HCT116 (cell line): ENCODE measurements at regions not wholly inside any gene's neighbourhood (a gene's known extent, or its start where the extent isn't known, plus 50 kb on each side); places are given as distances from the start of the nearest gene placed in this dataset.

Source experiments
- ATAC-seq: fragments of 200-7000 bp; cut with Tn5 transposase; 2 replicates; pipeline ENCODE4 v1.9.1; 2020; ENCODE audit warnings: mild to moderate bottlenecking, moderate library complexity
- BruUV-seq: library from RNA; stranded (reverse); fragments of 400-500 nt; replicated peaks from 2 replicates; lab custom pipeline; 2021; lab: Mats Ljungman, UMichigan
- CTCF ChIA-PET: fragments of 300-600 bp; sonication (Branson Sonifier 250); formaldehyde crosslinking; loops from one replicate; lab custom pipeline; 2021; ENCODE audit warnings: antibody characterized with exemption; lab: Charles Lee
- POLR2A ChIA-PET: fragments of 300-600, 350-600 bp; sonication (Branson Sonifier 250); formaldehyde crosslinking; loops from one replicate; lab custom pipeline; 2021; ENCODE audit warnings: antibody characterized with exemption; lab: Charles Lee
- RAD21 ChIA-PET, 2 experiments: fragments of 300-600 bp; sonication (Branson Sonifier 250); formaldehyde crosslinking; loops; one replicate each; lab custom pipeline; 2023; ENCODE audit warnings: low total read pairs in 2 of 2; ENCODE audit not compliant: uncharacterized antibody in 2 of 2, unreplicated experiment in 2 of 2, low non-redundant PET in 1 of 2; lab: Charles Lee
- DNase-seq: peaks from one replicate; pipeline ENCODE4 v3.0.0-alpha.2; 2010; ENCODE audit warnings: low read depth, low spot score
- H2AFZ ChIP-seq: fragments of 200-600 bp; shearing (Covaris generic), sonication (generic); 2 replicates; pipeline ENCODE4 v1.6.1; 2017; ENCODE audit warnings: low read depth, mixed run types, mixed read lengths, antibody characterized with exemption, low read length; ENCODE audit not compliant: poor library complexity, severe bottlenecking
- H3K27ac ChIP-seq: 2 replicates; pipeline ENCODE4 v1.5.1; 2012; ENCODE audit warnings: low read depth, low read length
- H3K27me3 ChIP-seq: fragments of 200-600 bp; sonication (generic); 2 replicates; pipeline ENCODE4 v1.6.1; 2016; ENCODE audit warnings: mixed run types, low read length, mixed read lengths; ENCODE audit not compliant: insufficient read depth
- H3K36me3 ChIP-seq, 2 experiments: fragments of 200-500 bp in 1 of 2; fragments of 200-600 bp in 1 of 2; sonication (Bioruptor generic) in 1 of 2; sonication (generic) in 1 of 2; 2 replicates each; pipeline versions ENCODE4 v1.5.1 to v1.6.1; 2014 to 2016; ENCODE audit warnings: low read length in 2 of 2, inconsistent platforms in 1 of 2, mixed read lengths in 1 of 2, mixed run types in 1 of 2; ENCODE audit not compliant: insufficient read depth in 2 of 2, control insufficient read depth in 1 of 2
- H3K4me1 ChIP-seq, 2 experiments: fragments of 200-600 bp in 1 of 2; sonication (generic) in 1 of 2; 2 replicates each; pipeline versions ENCODE4 v1.5.1 to v1.6.1; 2012 to 2017; ENCODE audit warnings: low read length in 2 of 2, inconsistent platforms in 1 of 2, mild to moderate bottlenecking in 1 of 2, mixed read lengths in 1 of 2, mixed run types in 1 of 2, moderate library complexity in 1 of 2; ENCODE audit not compliant: insufficient read depth in 2 of 2, control insufficient read depth in 1 of 2
- H3K4me2 ChIP-seq: fragments of 200-600 bp; sonication (generic); 2 replicates; pipeline ENCODE4 v1.6.1; 2017; ENCODE audit warnings: mixed run types, low read length, mixed read lengths
- H3K4me3 ChIP-seq, 2 experiments: fragments of 200-600 bp in 1 of 2; sonication (generic) in 1 of 2; replicated peaks in 1 of 2; 2 replicates each; pipeline ENCODE4 v1.5.1; 2011 to 2016; ENCODE audit warnings: low read length in 2 of 2, control low read depth in 1 of 2, low read depth in 1 of 2, mild to moderate bottlenecking in 1 of 2, mixed read lengths in 1 of 2, mixed run types in 1 of 2
- H3K79me2 ChIP-seq: fragments of 200-600 bp; sonication (generic); 2 replicates; pipeline ENCODE4 v1.6.1; 2017; ENCODE audit warnings: mild to moderate bottlenecking, mixed run types, low read length, moderate library complexity, mixed read lengths; ENCODE audit not compliant: insufficient read depth
- H3K9ac ChIP-seq: fragments of 200-600 bp; sonication (generic); 2 replicates; pipeline ENCODE4 v1.6.1; 2016; ENCODE audit warnings: low read length, mixed read lengths
- H3K9me2 ChIP-seq: fragments of 200-600 bp; sonication (generic), shearing (Covaris generic); 2 replicates; pipeline ENCODE4 v1.6.1; 2017; ENCODE audit warnings: mixed run types, mild to moderate bottlenecking, moderate library complexity; ENCODE audit not compliant: insufficient read depth
- H3K9me3 ChIP-seq, 2 experiments: fragments of 200-500 bp in 1 of 2; fragments of 200-600 bp in 1 of 2; sonication (Bioruptor generic) in 1 of 2; sonication (generic) in 1 of 2; 2 replicates each; pipeline ENCODE4 v1.6.1; 2014 to 2017; ENCODE audit warnings: low read length in 2 of 2, mixed read lengths in 2 of 2, inconsistent platforms in 1 of 2, low read depth in 1 of 2, mild to moderate bottlenecking in 1 of 2, mixed run types in 1 of 2, moderate library complexity in 1 of 2; ENCODE audit not compliant: control insufficient read depth in 1 of 2, insufficient read depth in 1 of 2
- H4K20me1 ChIP-seq: fragments of 200-600 bp; sonication (generic), shearing (Covaris generic); 2 replicates; pipeline ENCODE4 v1.6.1; 2017; ENCODE audit warnings: mixed run types, mild to moderate bottlenecking, moderate library complexity; ENCODE audit not compliant: insufficient read depth
- ELF1 ChIP-seq: IDR thresholded peaks from 2 replicates; pipeline ENCODE4 v1.6.1; 2012; ENCODE audit warnings: low read depth, borderline replicate concordance
- EZH2 ChIP-seq: fragments of 200-600 bp; sonication (generic); IDR thresholded peaks from 2 replicates; pipeline ENCODE4 v1.6.1; 2017; ENCODE audit warnings: antibody characterized with exemption, mixed run types
- JUND ChIP-seq: IDR thresholded peaks from 2 replicates; pipeline ENCODE4 v1.6.1; 2012
- POLR2A ChIP-seq: IDR thresholded peaks from 2 replicates; pipeline ENCODE4 v1.7.0; 2011; ENCODE audit warnings: borderline replicate concordance; ENCODE audit not compliant: insufficient read depth, insufficient read length; ENCODE audit errors: extremely low read depth
- RAD21 ChIP-seq: IDR thresholded peaks from 2 replicates; pipeline ENCODE4 v1.6.1; 2012; ENCODE audit warnings: low read depth, mild to moderate bottlenecking
- SIN3A ChIP-seq: IDR thresholded peaks from 2 replicates; pipeline ENCODE4 v1.6.1; 2012; ENCODE audit warnings: low read depth
- YY1 ChIP-seq: IDR thresholded peaks from 2 replicates; pipeline ENCODE4 v1.6.1; 2011; ENCODE audit warnings: low read length, low read depth, moderate library complexity, mild to moderate bottlenecking; ENCODE audit not compliant: insufficient replicate concordance; ENCODE audit errors: extremely low read depth
- ZBTB33 ChIP-seq: IDR thresholded peaks from 2 replicates; pipeline ENCODE4 v1.6.1; 2011; ENCODE audit warnings: mild to moderate bottlenecking, low read length, moderate library complexity; ENCODE audit not compliant: insufficient replicate concordance; ENCODE audit errors: extremely low read depth
- ZFX ChIP-seq: fragments of 450-650 bp; IDR thresholded peaks from 2 replicates; pipeline ENCODE4 v1.6.1; 2017
- ZNF274 ChIP-seq: fragments of 200-500 bp; sonication (Bioruptor generic); IDR thresholded peaks from 2 replicates; pipeline ENCODE4 v1.6.1; 2014; ENCODE audit warnings: mild to moderate bottlenecking, low read depth, low read length, inconsistent platforms
- intact Hi-C: fragments of 100-400 bp; cut with micrococcal nuclease; formaldehyde crosslinking; loops from 2 replicates; pipeline ENCODE4 v1.10.0; 2022

GRCh38 chr21:24197132-24197643 is 1410.1 kb downstream of the MRPL39 start:
- ChIA-PET RAD21 (no interaction called here), CTCF (no interaction called here)
- Histone ChIP-seq H4K20me1 (no peaks in the 10 kb centered on the region), H3K4me2 (no peak overlapping the region), H3K9ac (no peak overlapping the region), H3K27ac (no peak overlapping the region), H2AFZ (no peak overlapping the region)
- intact Hi-C loops, result no loop called here
- no TSS peak for BruUV-seq
- TF ChIP-seq ZBTB33 (no peak), ZNF274 (no peak), YY1 (no peak), SIN3A (no peak), POLR2A (no peak), JUND (no peak), RAD21 (no peak), ELF1 (no peak), ZFX (no peak), EZH2 (no peak)
- TF ChIP-seq, all 23 proteins: peak for 0
- DNase-seq (no peak), ATAC-seq (no peak)
- Histone ChIP-seq H3K79me2 (no peaks in the 10 kb centered on the region), H3K9me3 (peaks cover 25 to 38% of the 10 kb centered on the region in 2 experiments), H3K4me1 (no peaks in the 10 kb centered on the region), H3K9me2 (no peaks in the 10 kb centered on the region), H3K27me3 (no peaks in the 10 kb centered on the region), H3K4me3 (no peak overlapping the region), H3K36me3 (no peaks in the 10 kb centered on the region)
- POLR2A ChIA-PET, result no interaction called here
